ENCODE measurements at regions not wholly inside any gene's neighbourhood (a gene's known extent, or its start where the extent isn't known, plus 50 kb on each side); places are given as distances from the start of the nearest gene placed in this dataset.
A peak's percentile ranks its signal among the peaks of the same experiment; 100 is the strongest.

GRCh38 chr2:156790343-156791037 is 354.3 kb downstream of the GPD2 start:
- Histone ChIP-seq H3K9me3 (no peaks in the 10 kb centered on the region), H3K4me1 (ENCODE audit: low read depth) (no peaks in the 10 kb centered on the region), H3K4me3 (no peak overlapping the region), H3K36me3 (ENCODE audit: low read depth) (no peaks in the 10 kb centered on the region)
- no peak for TF ChIP-seq CTCF (IDR thresholded peaks at IDR 0.05)
- peak; percentile 55 for ATAC-seq
- no peak for DNase-seq
- intact Hi-C loops (cut with DNase I, micrococcal nuclease), result no loop called here

GRCh38 chr2:156792242-156792840 is 356.2 kb downstream of the GPD2 start:
- Histone ChIP-seq H3K4me1 (ENCODE audit: low read depth) (no peaks in the 10 kb centered on the region), H3K36me3 (ENCODE audit: low read depth) (no peaks in the 10 kb centered on the region), H3K9me3 (no peaks in the 10 kb centered on the region), H3K4me3 (no peak overlapping the region)
- ATAC-seq, result no peak
- no peak for TF ChIP-seq CTCF (IDR thresholded peaks at IDR 0.05)
- intact Hi-C loops (cut with DNase I, micrococcal nuclease), result no loop called here
- DNase-seq, result no peak

- TF ChIP-seq CTCF (IDR thresholded peaks at IDR 0.05), result no peak
These were observed 361.7 kb downstream of the GPD2 start for GRCh38 chr2:156797832-156798231.

GRCh38 chr2:156800065-156800653 is 364.0 kb downstream of the GPD2 start:
- Histone ChIP-seq H3K9me3 (no peaks in the 10 kb centered on the region), H3K4me1 (ENCODE audit: low read depth) (no peaks in the 10 kb centered on the region), H3K36me3 (ENCODE audit: low read depth) (no peaks in the 10 kb centered on the region), H3K4me3 (no peak overlapping the region)
- intact Hi-C loops (cut with DNase I, micrococcal nuclease), result no loop called here
- TF ChIP-seq CTCF (IDR thresholded peaks at IDR 0.05), result no peak
- ATAC-seq (no peak), DNase-seq (no peak)

More at GRCh38 chr2:156797832-156798231, 361.7 kb downstream of the GPD2 start:
- Histone ChIP-seq H3K9me3 (no peaks in the 10 kb centered on the region), H3K4me1 (ENCODE audit: low read depth) (no peaks in the 10 kb centered on the region), H3K36me3 (ENCODE audit: low read depth) (no peaks in the 10 kb centered on the region), H3K4me3 (no peak overlapping the region)
- intact Hi-C loops (cut with DNase I, micrococcal nuclease), result no loop called here
- DNase-seq (no peak), ATAC-seq (no peak)

- Histone ChIP-seq H3K4me3 (no peak overlapping the region), H3K36me3 (ENCODE audit: low read depth) (no peaks in the 10 kb centered on the region), H3K9me3 (no peaks in the 10 kb centered on the region), H3K4me1 (ENCODE audit: low read depth) (no peaks in the 10 kb centered on the region)
- intact Hi-C loops (cut with DNase I, micrococcal nuclease), result no loop called here
- DNase-seq (no peak), ATAC-seq (peak; percentile 51)
- TF ChIP-seq CTCF (IDR thresholded peaks at IDR 0.05), result no peak
These were observed 364.7 kb downstream of the GPD2 start for GRCh38 chr2:156800781-156801361.
